ENCODE measurements at regions not wholly inside any gene's neighbourhood (a gene's known extent, or its start where the extent isn't known, plus 50 kb on each side); places are given as distances from the start of the nearest gene placed in this dataset.

DNA sequence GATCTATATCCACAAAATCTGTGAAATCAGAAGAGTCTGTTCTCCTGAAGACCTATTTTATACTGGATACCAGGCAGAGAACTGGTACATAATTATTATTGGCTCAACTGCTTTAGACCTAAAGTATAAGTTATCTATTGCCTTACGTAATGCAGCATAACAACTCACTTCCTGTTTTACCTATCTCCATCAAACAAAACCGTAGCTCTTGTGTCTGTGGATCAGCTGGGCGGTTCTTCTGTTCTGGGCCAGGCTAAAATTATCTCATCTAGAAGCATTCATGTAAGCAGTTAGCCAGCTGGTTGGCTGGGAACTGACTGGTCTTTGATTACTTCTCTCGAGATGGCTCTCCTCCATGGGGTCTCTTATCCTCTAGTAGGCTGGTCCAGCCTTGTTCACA lies 57.8 kb downstream of the PPP1R2C start (continued):
- TF ChIP-seq, protein P1, sequence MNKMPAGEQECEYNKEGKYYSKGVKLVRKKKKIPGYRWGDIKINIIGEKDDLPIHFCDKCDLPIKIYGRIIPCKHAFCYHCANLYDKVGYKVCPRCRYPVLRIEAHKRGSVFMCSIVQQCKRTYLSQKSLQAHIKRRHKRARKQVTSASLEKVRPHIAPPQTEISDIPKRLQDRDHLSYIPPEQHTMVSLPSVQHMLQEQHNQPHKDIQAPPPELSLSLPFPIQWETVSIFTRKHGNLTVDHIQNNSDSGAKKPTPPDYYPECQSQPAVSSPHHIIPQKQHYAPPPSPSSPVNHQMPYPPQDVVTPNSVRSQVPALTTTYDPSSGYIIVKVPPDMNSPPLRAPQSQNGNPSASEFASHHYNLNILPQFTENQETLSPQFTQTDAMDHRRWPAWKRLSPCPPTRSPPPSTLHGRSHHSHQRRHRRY (tag by site-specific recombination; IDR thresholded peaks at IDR 0.05) = no peak
- no peak for TF ChIP-seq ZFP41 (tag by site-specific recombination; IDR thresholded peaks at IDR 0.05; ENCODE audit: borderline replicate concordance)
- no peak for TF ChIP-seq ZNF513 (tag by site-specific recombination; IDR thresholded peaks at IDR 0.05)
- TF ChIP-seq ZNF26 (tag by site-specific recombination; IDR thresholded peaks at IDR 0.05) = no peak

GRCh38 chrX:42715701-42716262 lies 62.2 kb downstream of the PPP1R2C start:
- Histone ChIP-seq H3K9me3 (ENCODE audit: control insufficient read depth, insufficient read depth, low read depth, low read length) (no peaks in the 10 kb centered on the region), H3K36me3 (ENCODE audit: control insufficient read depth in 2 of 2, insufficient read depth in 1 of 2, low read length in 2 of 2) (no peaks in the 10 kb centered on the region), H3K4me1 (ENCODE audit: control insufficient read depth, insufficient read depth, low read length) (no peaks in the 10 kb centered on the region), H3K4me3 (ENCODE audit: low read depth, low read length) (no peak overlapping the region), H3K27ac (ENCODE audit: extremely low read depth, low read depth, low read length) (no peak overlapping the region)
- ChIA-PET POLR2A (no interaction called here), CTCF (interaction anchor here (0.6 to 1.2 kb wide), 3 partner anchors 23 to 1326 kb away, joined by 3 to 4 read pairs (median 3); no protein-coding TSS in a partner anchor)
- TF ChIP-seq TRIM28 (IDR thresholded peaks at IDR 0.05; ENCODE audit: borderline replicate concordance, low read length) (no peak), ZNF624 (tag by site-specific recombination; IDR thresholded peaks at IDR 0.05) (no peak), ZNF654 (tag by site-specific recombination; IDR thresholded peaks at IDR 0.05; ENCODE audit: low read depth) (no peak), ZNF423 (tag by site-specific recombination; IDR thresholded peaks at IDR 0.05) (no peak), ZNF571 (tag by site-specific recombination; IDR thresholded peaks at IDR 0.05) (no peak), ELK4 (IDR thresholded peaks at IDR 0.05; ENCODE audit: borderline replicate concordance, low read depth, low read length) (no peak), ZNF2 (tag by site-specific recombination; IDR thresholded peaks at IDR 0.05) (no peak), ZNF26 (tag by site-specific recombination; IDR thresholded peaks at IDR 0.05) (no peak), ZNF518A (tag by site-specific recombination; conservative IDR thresholded peaks at IDR 0.05; ENCODE audit: low read depth) (no peak), GFI1B (tag by site-specific recombination; IDR thresholded peaks at IDR 0.05) (no peak), ZNF529 (tag by site-specific recombination; IDR thresholded peaks at IDR 0.05; ENCODE audit: insufficient replicate concordance) (no peak), ZNF677 (tag by site-specific recombination; IDR thresholded peaks at IDR 0.05) (no peak), ZNF747 (tag by site-specific recombination; IDR thresholded peaks at IDR 0.05) (no peak), ZNF114 (tag by site-specific recombination; IDR thresholded peaks at IDR 0.05) (no peak), ZNF837 (tag by site-specific recombination; IDR thresholded peaks at IDR 0.05) (no peak)
- TF ChIP-seq, protein P2, sequence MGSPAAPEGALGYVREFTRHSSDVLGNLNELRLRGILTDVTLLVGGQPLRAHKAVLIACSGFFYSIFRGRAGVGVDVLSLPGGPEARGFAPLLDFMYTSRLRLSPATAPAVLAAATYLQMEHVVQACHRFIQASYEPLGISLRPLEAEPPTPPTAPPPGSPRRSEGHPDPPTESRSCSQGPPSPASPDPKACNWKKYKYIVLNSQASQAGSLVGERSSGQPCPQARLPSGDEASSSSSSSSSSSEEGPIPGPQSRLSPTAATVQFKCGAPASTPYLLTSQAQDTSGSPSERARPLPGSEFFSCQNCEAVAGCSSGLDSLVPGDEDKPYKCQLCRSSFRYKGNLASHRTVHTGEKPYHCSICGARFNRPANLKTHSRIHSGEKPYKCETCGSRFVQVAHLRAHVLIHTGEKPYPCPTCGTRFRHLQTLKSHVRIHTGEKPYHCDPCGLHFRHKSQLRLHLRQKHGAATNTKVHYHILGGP (tag by site-specific recombination; IDR thresholded peaks at IDR 0.05) = no peak

Data from HEK293 (cell line).